ENCODE measurements at regions not wholly inside any gene's neighbourhood (a gene's known extent, or its start where the extent isn't known, plus 50 kb on each side); places are given as distances from the start of the nearest gene placed in this dataset.

DNA sequence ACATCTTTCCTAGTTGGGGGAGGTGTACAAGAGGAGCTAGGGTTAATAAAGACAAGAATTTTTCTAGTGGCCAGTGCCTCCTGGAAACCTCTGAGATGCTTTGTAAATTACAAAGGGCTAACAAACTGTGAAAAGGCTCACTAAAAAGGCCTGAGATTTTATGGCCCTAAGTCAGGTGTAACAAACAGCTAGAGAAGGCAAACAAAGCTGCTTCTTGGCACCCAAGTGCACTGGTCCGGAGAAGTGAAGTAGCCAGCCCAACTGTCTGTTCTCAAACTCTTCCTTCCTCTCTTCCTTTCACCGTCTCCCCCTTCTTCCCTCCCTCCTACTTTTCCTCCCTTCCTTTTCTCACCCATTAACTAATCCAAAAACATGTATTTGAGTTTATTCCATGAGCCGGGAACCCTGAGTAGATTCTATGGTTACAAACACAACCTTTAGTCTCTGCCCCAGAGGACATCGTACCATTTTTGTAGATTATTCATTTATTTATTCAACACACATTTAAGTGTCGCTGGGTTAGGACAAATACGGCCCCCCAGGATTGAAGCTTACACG lies 143.4 kb upstream of the PCGF5 start:
- TF ChIP-seq TAF1 (IDR thresholded peaks at IDR 0.05; ENCODE audit: borderline replicate concordance, insufficient read depth, low read length), result no peak
- TF ChIP-seq, protein P1, sequence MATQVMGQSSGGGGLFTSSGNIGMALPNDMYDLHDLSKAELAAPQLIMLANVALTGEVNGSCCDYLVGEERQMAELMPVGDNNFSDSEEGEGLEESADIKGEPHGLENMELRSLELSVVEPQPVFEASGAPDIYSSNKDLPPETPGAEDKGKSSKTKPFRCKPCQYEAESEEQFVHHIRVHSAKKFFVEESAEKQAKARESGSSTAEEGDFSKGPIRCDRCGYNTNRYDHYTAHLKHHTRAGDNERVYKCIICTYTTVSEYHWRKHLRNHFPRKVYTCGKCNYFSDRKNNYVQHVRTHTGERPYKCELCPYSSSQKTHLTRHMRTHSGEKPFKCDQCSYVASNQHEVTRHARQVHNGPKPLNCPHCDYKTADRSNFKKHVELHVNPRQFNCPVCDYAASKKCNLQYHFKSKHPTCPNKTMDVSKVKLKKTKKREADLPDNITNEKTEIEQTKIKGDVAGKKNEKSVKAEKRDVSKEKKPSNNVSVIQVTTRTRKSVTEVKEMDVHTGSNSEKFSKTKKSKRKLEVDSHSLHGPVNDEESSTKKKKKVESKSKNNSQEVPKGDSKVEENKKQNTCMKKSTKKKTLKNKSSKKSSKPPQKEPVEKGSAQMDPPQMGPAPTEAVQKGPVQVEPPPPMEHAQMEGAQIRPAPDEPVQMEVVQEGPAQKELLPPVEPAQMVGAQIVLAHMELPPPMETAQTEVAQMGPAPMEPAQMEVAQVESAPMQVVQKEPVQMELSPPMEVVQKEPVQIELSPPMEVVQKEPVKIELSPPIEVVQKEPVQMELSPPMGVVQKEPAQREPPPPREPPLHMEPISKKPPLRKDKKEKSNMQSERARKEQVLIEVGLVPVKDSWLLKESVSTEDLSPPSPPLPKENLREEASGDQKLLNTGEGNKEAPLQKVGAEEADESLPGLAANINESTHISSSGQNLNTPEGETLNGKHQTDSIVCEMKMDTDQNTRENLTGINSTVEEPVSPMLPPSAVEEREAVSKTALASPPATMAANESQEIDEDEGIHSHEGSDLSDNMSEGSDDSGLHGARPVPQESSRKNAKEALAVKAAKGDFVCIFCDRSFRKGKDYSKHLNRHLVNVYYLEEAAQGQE (IDR thresholded peaks at IDR 0.05; ENCODE audit: insufficient read depth in 1 of 2, low read depth in 2 of 2, low read length in 2 of 2), result no peak
- TF ChIP-seq POLR2AphosphoS5 (IDR thresholded peaks at IDR 0.05; ENCODE audit: low read depth, low read length), result no peak
- TF ChIP-seq SIN3A (IDR thresholded peaks at IDR 0.05; ENCODE audit: borderline replicate concordance, insufficient read depth, low read length), result no peak

DNA sequence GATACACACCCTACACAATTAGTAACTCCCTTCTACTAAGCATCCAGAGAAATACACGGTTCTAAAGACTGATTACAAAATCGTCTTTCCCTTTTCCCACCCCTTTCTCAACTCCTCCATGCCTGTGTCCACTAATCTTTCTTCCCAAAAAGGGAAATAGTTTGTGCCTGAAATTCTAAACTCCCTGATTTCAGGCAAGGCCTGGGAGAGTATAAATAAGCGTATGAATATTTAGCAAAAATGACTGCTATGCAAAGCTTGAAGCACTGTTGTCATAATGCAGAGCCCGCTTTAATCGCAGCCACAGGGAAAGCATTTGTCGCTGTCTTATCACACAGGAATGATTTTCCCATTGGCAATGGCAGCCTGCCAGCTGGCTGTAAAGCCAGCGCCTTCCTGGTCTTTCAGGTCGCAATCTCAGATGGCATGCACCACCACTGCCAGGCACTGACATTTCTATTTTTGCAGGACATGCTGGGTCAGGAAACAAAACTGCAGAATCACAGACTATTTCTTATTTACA lies 142.9 kb upstream of the PCGF5 start:
- no peak for TF ChIP-seq SIN3A (IDR thresholded peaks at IDR 0.05; ENCODE audit: borderline replicate concordance, insufficient read depth, low read length)

DNA sequence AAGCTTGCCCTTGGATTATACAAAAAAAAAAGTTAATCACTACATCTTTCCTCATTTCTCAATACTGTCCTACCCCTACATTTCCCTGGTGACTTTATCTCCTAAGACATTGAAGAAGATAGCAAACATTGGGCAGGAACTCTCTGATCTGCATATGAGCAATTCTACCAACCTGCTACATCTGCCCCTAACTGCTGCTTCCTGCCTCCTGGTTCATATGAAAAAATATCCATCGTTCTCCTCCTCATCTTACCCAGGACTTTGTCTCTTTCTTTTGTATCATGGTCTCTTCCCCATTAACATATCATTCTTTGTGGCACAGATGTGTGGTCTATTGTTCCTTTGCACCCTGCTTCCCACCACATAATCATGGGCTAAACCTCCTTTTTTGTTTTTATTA lies 139.7 kb upstream of the PCGF5 start:
- TF ChIP-seq FOXP2 (optimal IDR thresholded peaks at IDR 0.05; ENCODE audit: borderline replicate concordance, extremely low read depth, extremely low read length, insufficient read depth) (no peak), TAF1 (IDR thresholded peaks at IDR 0.05; ENCODE audit: borderline replicate concordance, insufficient read depth, low read length) (no peak)

DNA sequence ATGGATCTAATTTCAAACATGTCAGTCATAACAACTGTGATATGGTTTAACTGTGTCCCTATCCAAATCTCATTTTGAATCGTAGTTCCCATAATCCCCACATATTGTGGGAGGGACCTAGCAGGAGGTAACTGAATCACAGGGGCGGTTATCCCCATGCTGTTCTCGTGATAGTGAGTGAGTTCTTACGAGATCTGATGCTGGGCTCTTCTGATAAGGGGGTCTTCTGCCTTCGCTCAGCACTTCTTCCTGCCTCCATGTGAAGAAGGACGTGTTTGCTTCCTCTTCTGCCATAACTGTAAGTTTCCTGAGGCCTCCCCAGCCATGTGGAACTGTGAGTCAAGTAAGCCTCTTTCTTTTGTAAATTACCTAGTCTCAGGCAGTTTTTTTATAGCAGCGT lies 138.0 kb upstream of the PCGF5 start:
- TF ChIP-seq SIN3A (IDR thresholded peaks at IDR 0.05; ENCODE audit: borderline replicate concordance, insufficient read depth, low read length), result no peak
- TF ChIP-seq, protein P1 (IDR thresholded peaks at IDR 0.05; ENCODE audit: insufficient read depth in 1 of 2, low read depth in 2 of 2, low read length in 2 of 2), result no peak
- no peak for TF ChIP-seq FOXP2 (optimal IDR thresholded peaks at IDR 0.05; ENCODE audit: borderline replicate concordance, extremely low read depth, extremely low read length, insufficient read depth)
- no peak for TF ChIP-seq POLR2AphosphoS5 (IDR thresholded peaks at IDR 0.05; ENCODE audit: low read depth, low read length)
- TF ChIP-seq TAF1 (IDR thresholded peaks at IDR 0.05; ENCODE audit: borderline replicate concordance, insufficient read depth, low read length), result no peak

DNA sequence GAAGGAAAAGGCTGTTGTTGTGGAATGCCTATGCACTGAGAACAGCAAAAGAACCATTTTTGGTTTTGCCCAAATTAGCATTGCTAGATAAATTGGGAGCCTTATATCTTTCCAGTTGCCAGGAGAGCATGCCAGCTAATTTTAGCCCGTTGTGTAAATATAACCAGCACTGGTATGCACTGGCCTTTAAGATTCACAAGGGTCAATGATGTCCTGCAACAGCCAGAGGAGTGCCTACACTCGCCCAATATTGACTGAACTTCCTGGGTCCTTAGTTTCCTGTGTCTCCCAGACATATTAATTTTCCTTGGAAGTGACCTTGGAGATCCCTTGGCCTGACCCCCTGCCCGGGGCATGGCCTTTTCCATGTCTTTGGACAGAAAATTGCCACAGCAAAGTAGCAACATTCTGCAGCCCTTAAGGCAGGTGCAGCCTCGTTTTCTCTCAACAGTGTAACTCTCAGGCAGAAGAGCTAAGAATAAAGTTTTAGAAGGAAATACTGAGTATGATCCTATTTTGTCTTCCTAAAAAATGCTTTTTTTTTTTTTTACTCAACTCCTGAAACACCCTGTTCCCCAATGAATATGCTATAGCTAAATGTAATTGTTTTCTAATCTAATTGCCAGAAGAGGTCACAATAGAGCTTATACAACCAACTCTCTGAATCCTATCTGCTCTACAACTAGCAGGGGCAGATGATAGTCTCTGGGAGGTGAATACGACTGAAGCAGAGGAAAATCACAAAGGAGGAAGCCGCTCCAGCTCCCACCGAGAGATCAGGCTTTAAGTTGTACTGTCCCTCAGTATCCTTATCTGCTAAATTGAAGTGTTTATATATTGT lies 131.9 kb upstream of the PCGF5 start:
- no peak for TF ChIP-seq SIN3A (IDR thresholded peaks at IDR 0.05; ENCODE audit: borderline replicate concordance, insufficient read depth, low read length)
- TF ChIP-seq, protein P1 (IDR thresholded peaks at IDR 0.05; ENCODE audit: insufficient read depth in 1 of 2, low read depth in 2 of 2, low read length in 2 of 2), result no peak
- no peak for TF ChIP-seq FOXP2 (optimal IDR thresholded peaks at IDR 0.05; ENCODE audit: borderline replicate concordance, extremely low read depth, extremely low read length, insufficient read depth)
- no peak for TF ChIP-seq TAF1 (IDR thresholded peaks at IDR 0.05; ENCODE audit: borderline replicate concordance, insufficient read depth, low read length)
- TF ChIP-seq POLR2AphosphoS5 (IDR thresholded peaks at IDR 0.05; ENCODE audit: low read depth, low read length), result no peak
